GM12878 (cell line): ENCODE measurements at regions not wholly inside any gene's neighbourhood (a gene's known extent, or its start where the extent isn't known, plus 50 kb on each side); places are given as distances from the start of the nearest gene placed in this dataset.

ENCODE experiments used
- ATAC-seq: fragments of 200-7000 bp; cut with Tn5 transposase; 3 replicates; pipeline ENCODE4 v1.9.1; 2020; ENCODE audit warnings: mild to moderate bottlenecking, moderate library complexity
- BruUV-seq: library from RNA; stranded (reverse); fragments of 400-500 nt; replicated peaks from 2 replicates; lab custom pipeline; 2021; lab: Mats Ljungman, UMichigan
- CTCF ChIA-PET: fragments of 300-600 bp; sonication (Branson Sonifier 250); formaldehyde crosslinking; extraction: SDS; loops from one replicate; lab custom pipeline; 2021; ENCODE audit warnings: inconsistent platforms; lab: Yijun Ruan, JAX
- POLR2A ChIA-PET: fragments of 350-600 bp; formaldehyde crosslinking; extraction: SDS; loops from one replicate; lab custom pipeline; 2021; ENCODE audit warnings: inconsistent platforms; lab: Charles Lee
- RAD21 ChIA-PET: fragments of 300-600 bp; sonication (Branson Sonifier 250); formaldehyde crosslinking; loops from one replicate; lab custom pipeline; 2023; ENCODE audit warnings: antibody characterized with exemption; ENCODE audit not compliant: unreplicated experiment; lab: Charles Lee
- SMC1A ChIA-PET: fragments of 300-600 bp; sonication (Branson Sonifier 250); formaldehyde crosslinking; loops from one replicate; lab custom pipeline; 2023; ENCODE audit not compliant: unreplicated experiment, uncharacterized antibody; lab: Charles Lee
- DNase-seq: peaks from one replicate; pipeline ENCODE4 v3.0.0-alpha.2; 2011; ENCODE audit warnings: low read depth, low spot score
- FAIRE-seq: peaks from 3 replicates; lab custom pipeline; 2011; peaks lifted over from hg19 to GRCh38; lab: Jason Lieb, UNC
- H2AFZ ChIP-seq: 2 replicates; pipeline ENCODE4 v1.6.0; 2011; ENCODE audit warnings: low read depth, low read length, control low read depth; ENCODE audit not compliant: control insufficient read depth
- H3K27ac ChIP-seq: 2 replicates; pipeline ENCODE4 v1.5.1; 2011; ENCODE audit warnings: control low read depth; ENCODE audit not compliant: control insufficient read depth, insufficient read depth
- H3K27me3 ChIP-seq, 2 experiments: replicated peaks in 1 of 2; 2 replicates each; pipeline versions ENCODE4 v1.6.0 to v1.6.1; 2011; ENCODE audit warnings: low read length in 1 of 2; ENCODE audit not compliant: control insufficient read depth in 2 of 2, insufficient read depth in 2 of 2
- H3K36me3 ChIP-seq, 2 experiments: 2 replicates each; pipeline ENCODE4 v1.5.1; 2011; ENCODE audit warnings: low read length in 1 of 2; ENCODE audit not compliant: control insufficient read depth in 2 of 2, insufficient read depth in 2 of 2
- H3K4me1 ChIP-seq: 2 replicates; pipeline ENCODE4 v1.6.1; 2011; ENCODE audit warnings: mild to moderate bottlenecking, low read length, moderate library complexity, mixed read lengths; ENCODE audit not compliant: control insufficient read depth, insufficient read depth
- H3K4me2 ChIP-seq: 2 replicates; pipeline ENCODE4 v1.6.0; 2011; ENCODE audit warnings: control low read depth; ENCODE audit not compliant: control insufficient read depth, insufficient read depth
- H3K4me3 ChIP-seq: fragments of 200-600 bp; sonication (generic); 2 replicates; pipeline ENCODE4 v1.5.1; 2016
- H3K79me2 ChIP-seq: 2 replicates; pipeline ENCODE4 v1.6.0; 2011; ENCODE audit warnings: low read length; ENCODE audit not compliant: control insufficient read depth, insufficient read depth
- H3K9ac ChIP-seq: 2 replicates; pipeline ENCODE4 v1.8.0; 2011; ENCODE audit warnings: low read length, control low read depth, mixed read lengths; ENCODE audit not compliant: control insufficient read depth, insufficient read depth
- H3K9me3 ChIP-seq: replicated peaks from 3 replicates; pipeline ENCODE4 v1.5.1; 2011; ENCODE audit warnings: mild to moderate bottlenecking, low read length; ENCODE audit not compliant: control insufficient read depth, insufficient read depth
- H4K20me1 ChIP-seq: 2 replicates; pipeline ENCODE4 v1.6.0; 2011; ENCODE audit not compliant: control insufficient read depth, insufficient read depth
- BCL11A ChIP-seq: IDR thresholded peaks from 2 replicates; pipeline ENCODE4 v1.6.1; 2011; ENCODE audit warnings: low read depth, low read length
- CBX3 ChIP-seq: fragments of 200-600 bp; sonication (generic); IDR thresholded peaks from 2 replicates; pipeline ENCODE4 v1.6.1; 2016; ENCODE audit warnings: low read depth, borderline replicate concordance
- FOXK2 ChIP-seq: fragments of 450-650 bp; IDR thresholded peaks from 2 replicates; pipeline ENCODE4 v1.6.1; 2017; ENCODE audit warnings: mild to moderate bottlenecking, moderate library complexity
- JUND ChIP-seq: IDR thresholded peaks from 2 replicates; pipeline ENCODE4 v1.6.1; 2012; ENCODE audit warnings: low read depth, mild to moderate bottlenecking, low read length, improper control_type of control experiment, moderate library complexity
- KLF5 ChIP-seq: fragments of 450-650 bp; IDR thresholded peaks from 2 replicates; pipeline ENCODE4 v1.6.1; 2014; ENCODE audit warnings: mild to moderate bottlenecking; ENCODE audit not compliant: partially characterized antibody
- NFIC ChIP-seq: IDR thresholded peaks from 2 replicates; pipeline ENCODE4 v1.6.1; 2012; ENCODE audit warnings: low read depth, mild to moderate bottlenecking, inconsistent platforms, low read length, moderate library complexity
- PAX8 ChIP-seq: fragments of 450-650 bp; IDR thresholded peaks from 2 replicates; pipeline ENCODE4 v1.6.1; 2017; ENCODE audit warnings: mild to moderate bottlenecking, moderate library complexity
- POU2F2 ChIP-seq: IDR thresholded peaks from 3 replicates; pipeline ENCODE4 v1.6.1; 2011; ENCODE audit warnings: low read depth, mild to moderate bottlenecking, low read length, borderline replicate concordance
- RAD21 ChIP-seq: IDR thresholded peaks from 2 replicates; pipeline ENCODE4 v1.6.1; 2011; ENCODE audit warnings: mild to moderate bottlenecking, low read depth, low read length, moderate library complexity; ENCODE audit not compliant: insufficient read depth
- RAD51 ChIP-seq: fragments of 450-650 bp; IDR thresholded peaks from 2 replicates; pipeline ENCODE4 v1.6.1; 2016; ENCODE audit warnings: moderate library complexity, mild to moderate bottlenecking, inconsistent platforms
- SMAD1 ChIP-seq: fragments of 450-650 bp; IDR thresholded peaks from 2 replicates; pipeline ENCODE4 v1.6.1; 2018; ENCODE audit warnings: mild to moderate bottlenecking, low read depth; ENCODE audit not compliant: partially characterized antibody
- SMC3 ChIP-seq: IDR thresholded peaks from 2 replicates; pipeline ENCODE4 v1.6.1; 2011; ENCODE audit warnings: low read length, improper control_type of control experiment, borderline replicate concordance
- SREBF2 ChIP-seq: IDR thresholded peaks from 2 replicates; pipeline ENCODE4 v1.6.1; 2012; ENCODE audit warnings: mild to moderate bottlenecking, low read length
- TAF1 ChIP-seq: IDR thresholded peaks from 2 replicates; pipeline ENCODE4 v1.6.1; 2011; ENCODE audit warnings: mild to moderate bottlenecking, low read depth, low read length, borderline replicate concordance
- TARDBP ChIP-seq: IDR thresholded peaks from 2 replicates; pipeline ENCODE4 v1.6.1; 2016; ENCODE audit warnings: borderline replicate concordance
- WGBS: methylation state at CpG from one replicate; pipeline ENCODE4 v1.1.6; 2016; ENCODE audit warnings: low lambda C conversion rate; ENCODE audit not compliant: insufficient replicate concordance, insufficient coverage; ENCODE audit errors: missing lambda C conversion rate; 5-methylcytosine and 5-hydroxymethylcytosine counted together
- in situ Hi-C: fragments of 300-500 bp; cut with MboI; formaldehyde crosslinking; loops from 9 replicates; pipeline ENCODE4 v1.14.3; 2018; ENCODE audit warnings: mixed read lengths
- intact Hi-C: fragments of 100-400 bp; cut with micrococcal nuclease; formaldehyde crosslinking; loops from one replicate; pipeline ENCODE4 v1.14.2; 2022; ENCODE audit not compliant: unreplicated experiment
- TF ChIP-seq, protein P1 (sequence below): fragments of 150-350 bp; IDR thresholded peaks from 2 replicates; pipeline ENCODE4 v1.6.1; 2014; ENCODE audit warnings: mild to moderate bottlenecking, low read depth, low read length
- TF ChIP-seq, protein P2 (sequence below): IDR thresholded peaks from 2 replicates; pipeline ENCODE4 v1.6.1; 2011; ENCODE audit warnings: borderline replicate concordance, low read depth, mild to moderate bottlenecking, moderate library complexity, mixed read lengths, low read length; ENCODE audit not compliant: insufficient read depth; ENCODE audit errors: extremely low read length

DNA sequence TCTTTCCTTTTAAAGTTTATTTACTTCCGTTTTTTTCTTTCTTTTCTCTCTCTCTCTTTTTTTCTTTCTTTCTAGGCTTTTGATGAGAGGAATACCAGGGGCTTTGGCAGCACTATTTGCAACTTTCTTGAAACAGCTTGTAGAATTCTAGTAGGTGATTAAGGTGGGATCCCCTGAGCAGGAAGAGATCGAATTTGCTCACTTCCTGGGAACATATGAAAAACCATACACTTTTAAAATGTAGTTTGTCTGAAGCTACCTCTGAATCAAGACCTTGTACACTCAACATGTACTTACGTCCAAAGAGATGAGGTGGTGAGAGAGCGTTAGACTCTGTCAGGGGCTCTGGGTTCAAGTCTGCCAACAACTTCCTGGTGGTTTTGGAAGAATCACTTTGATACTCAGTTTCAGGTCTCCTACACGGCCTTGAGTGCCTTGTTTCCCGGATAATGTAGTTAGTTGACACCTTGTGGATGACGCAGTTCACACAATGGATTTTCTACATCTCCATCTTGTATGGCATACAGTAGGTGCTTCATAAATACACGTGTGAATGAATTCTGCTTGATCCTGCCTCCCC lies 229.1 kb downstream of the MYCN start:
- H3K9me3 ChIP-seq, result no peaks in the 10 kb centered on the region
- intact Hi-C loops (no loop called here), in situ Hi-C loops (no loop called here)
- no peak for FAIRE-seq
- 18% methylated on average over 8 of the region's 8 CpGs for WGBS
- no peak overlapping the region for H2AFZ ChIP-seq
- H4K20me1 ChIP-seq, result no peaks in the 10 kb centered on the region
- POLR2A ChIA-PET, result no interaction called here
- SMC1A ChIA-PET, result interaction anchor here (0.7 kb wide), 1 partner anchor 127 kb away, joined by 3 read pairs; no protein-coding TSS in a partner anchor
- no peaks in the 10 kb centered on the region for H3K79me2 ChIP-seq
- H3K36me3 ChIP-seq, result no peaks in the 10 kb centered on the region
- ATAC-seq, result no peak
- RAD21 ChIA-PET, result no interaction called here
- H3K27me3 ChIP-seq, result no peaks in the 10 kb centered on the region
- H3K27ac ChIP-seq, result no peak overlapping the region
- no peak for TF ChIP-seq KLF5
- TF ChIP-seq, protein P1, sequence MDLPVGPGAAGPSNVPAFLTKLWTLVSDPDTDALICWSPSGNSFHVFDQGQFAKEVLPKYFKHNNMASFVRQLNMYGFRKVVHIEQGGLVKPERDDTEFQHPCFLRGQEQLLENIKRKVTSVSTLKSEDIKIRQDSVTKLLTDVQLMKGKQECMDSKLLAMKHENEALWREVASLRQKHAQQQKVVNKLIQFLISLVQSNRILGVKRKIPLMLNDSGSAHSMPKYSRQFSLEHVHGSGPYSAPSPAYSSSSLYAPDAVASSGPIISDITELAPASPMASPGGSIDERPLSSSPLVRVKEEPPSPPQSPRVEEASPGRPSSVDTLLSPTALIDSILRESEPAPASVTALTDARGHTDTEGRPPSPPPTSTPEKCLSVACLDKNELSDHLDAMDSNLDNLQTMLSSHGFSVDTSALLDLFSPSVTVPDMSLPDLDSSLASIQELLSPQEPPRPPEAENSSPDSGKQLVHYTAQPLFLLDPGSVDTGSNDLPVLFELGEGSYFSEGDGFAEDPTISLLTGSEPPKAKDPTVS, result no peak
- TF ChIP-seq SREBF2, result no peak
- TF ChIP-seq JUND, result no peak
- no peak for TF ChIP-seq TAF1
- TF ChIP-seq SMAD1, result no peak
- TF ChIP-seq, protein P2, sequence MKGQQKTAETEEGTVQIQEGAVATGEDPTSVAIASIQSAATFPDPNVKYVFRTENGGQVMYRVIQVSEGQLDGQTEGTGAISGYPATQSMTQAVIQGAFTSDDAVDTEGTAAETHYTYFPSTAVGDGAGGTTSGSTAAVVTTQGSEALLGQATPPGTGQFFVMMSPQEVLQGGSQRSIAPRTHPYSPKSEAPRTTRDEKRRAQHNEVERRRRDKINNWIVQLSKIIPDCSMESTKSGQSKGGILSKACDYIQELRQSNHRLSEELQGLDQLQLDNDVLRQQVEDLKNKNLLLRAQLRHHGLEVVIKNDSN, result no peak
- no peak for TF ChIP-seq BCL11A
- TF ChIP-seq FOXK2, result no peak
- no peak for TF ChIP-seq PAX8
- no peak for TF ChIP-seq NFIC
- no peak for TF ChIP-seq TARDBP
- TF ChIP-seq CBX3, result no peak
- no peak for TF ChIP-seq RAD21
- TF ChIP-seq RAD51, result no peak
- TF ChIP-seq SMC3, result no peak
- TF ChIP-seq POU2F2, result no peak
- H3K4me2 ChIP-seq, result no peak overlapping the region
- BruUV-seq, result no TSS peak
- CTCF ChIA-PET, result no interaction called here
- H3K9ac ChIP-seq, result no peak overlapping the region
- no peaks in the 10 kb centered on the region for H3K4me1 ChIP-seq
- no peak for DNase-seq
- H3K4me3 ChIP-seq, result no peak overlapping the region
